ENCODE measurements at regions not wholly inside any gene's neighbourhood (a gene's known extent, or its start where the extent isn't known, plus 50 kb on each side); places are given as distances from the start of the nearest gene placed in this dataset.

GRCh38 chr4:181138116-181138515 is 1105.1 kb upstream of the TENM3 start:
- Histone ChIP-seq H3K9me3 (ENCODE audit: control insufficient read depth in 1 of 2, insufficient read depth in 1 of 2, low read depth in 1 of 2, low read length in 2 of 2) (no peaks in the 10 kb centered on the region), H3K27me3 (ENCODE audit: insufficient read depth, low read length) (0 out of 2 replicates have a peak, but pooled peaks cover 3% of the 10 kb centered on the region), H3K9me2 (ENCODE audit: insufficient read depth) (no peaks in the 10 kb centered on the region), H4K20me1 (ENCODE audit: insufficient read depth) (no peaks in the 10 kb centered on the region), H3K79me2 (ENCODE audit: insufficient read depth, low read length) (no peaks in the 10 kb centered on the region), H3K4me3 (replicated peaks in 1 of 2; ENCODE audit: low read depth in 1 of 2, low read length in 2 of 2) (no peak overlapping the region), H3K4me1 (ENCODE audit: control insufficient read depth in 1 of 2, insufficient read depth in 2 of 2, low read length in 2 of 2) (no peaks in the 10 kb centered on the region), H3K27ac (ENCODE audit: low read depth, low read length) (no peak overlapping the region), H3K36me3 (ENCODE audit: control insufficient read depth in 1 of 2, insufficient read depth in 2 of 2, low read length in 2 of 2) (no peaks in the 10 kb centered on the region), H3K9ac (ENCODE audit: low read length) (no peak overlapping the region), H2AFZ (ENCODE audit: low read depth, low read length, poor library complexity, severe bottlenecking) (no peak overlapping the region), H3K4me2 (ENCODE audit: low read length) (no peak overlapping the region)
- RAD21 ChIA-PET (ENCODE audit: low non-redundant PET in 1 of 2, low total read pairs in 2 of 2, uncharacterized antibody in 2 of 2, unreplicated experiment in 2 of 2) = no interaction called here
- no peak for DNase-seq (ENCODE audit: low read depth, low spot score)
- BruUV-seq (replicated peaks) = no TSS peak
- POLR2A ChIA-PET = interaction anchor here (0.7 kb wide), 1 partner anchor 10 kb away, joined by 3 read pairs; no protein-coding TSS in a partner anchor
- no peak for TF ChIP-seq JUND (IDR thresholded peaks at IDR 0.05)
- TF ChIP-seq TCF7L2 (IDR thresholded peaks at IDR 0.05; ENCODE audit: borderline replicate concordance, extremely low read depth, insufficient read depth, insufficient read length) = no peak
- TF ChIP-seq CTCF (IDR thresholded peaks at IDR 0.05 in 2 of 3, conservative IDR thresholded peaks at IDR 0.05 in 1 of 3; ENCODE audit: borderline replicate concordance in 1 of 3, insufficient read depth in 1 of 3, low read depth in 2 of 3, low read length in 2 of 3) = no peak
- TF ChIP-seq CBX3 (IDR thresholded peaks at IDR 0.05; ENCODE audit: low read depth) = no peak
- no peak for TF ChIP-seq ELF1 (IDR thresholded peaks at IDR 0.05; ENCODE audit: borderline replicate concordance, low read depth)
- no peak for TF ChIP-seq REST (IDR thresholded peaks at IDR 0.05; ENCODE audit: low read depth)
- no peak for TF ChIP-seq SP1 (IDR thresholded peaks at IDR 0.05; ENCODE audit: low read depth)
- TF ChIP-seq RAD21 (IDR thresholded peaks at IDR 0.05; ENCODE audit: low read depth) = no peak
- TF ChIP-seq ZNF274 (IDR thresholded peaks at IDR 0.05; ENCODE audit: low read depth, low read length) = no peak
- no peak for TF ChIP-seq ATF3 (IDR thresholded peaks at IDR 0.05)
- TF ChIP-seq FOSL1 (IDR thresholded peaks at IDR 0.05; ENCODE audit: low read depth) = no peak
- TF ChIP-seq ZFX (IDR thresholded peaks at IDR 0.05) = no peak
- TF ChIP-seq SRF (IDR thresholded peaks at IDR 0.05; ENCODE audit: low read depth) = no peak
- no peak for TF ChIP-seq MAX (IDR thresholded peaks at IDR 0.05)
- no peak for ATAC-seq
- intact Hi-C loops (cut with micrococcal nuclease) = no loop called here
- CTCF ChIA-PET = no interaction called here

Measured in HCT116 (cell line).